H1 (cell line): ENCODE measurements at regions not wholly inside any gene's neighbourhood (a gene's known extent, or its start where the extent isn't known, plus 50 kb on each side); places are given as distances from the start of the nearest gene placed in this dataset.

Source experiments
- CTCF ChIA-PET: fragments of 300-600 bp; sonication (Branson Sonifier 250); formaldehyde crosslinking; loops from one replicate; lab custom pipeline; 2021; ENCODE audit not compliant: partially characterized antibody; lab: Charles Lee
- POLR2A ChIA-PET: fragments of 300-600 bp; sonication (Branson Sonifier 250); formaldehyde crosslinking; loops from one replicate; lab custom pipeline; 2021; ENCODE audit warnings: inconsistent platforms; ENCODE audit not compliant: partially characterized antibody; lab: Charles Lee
- DNase-seq, 2 experiments: peaks; one replicate each; pipeline versions ENCODE4 v3.0.0 to v3.0.0-alpha.2; 2010 to 2022; ENCODE audit warnings: low spot score in 2 of 2, low read depth in 1 of 2, mixed read lengths in 1 of 2
- FAIRE-seq: peaks from 2 replicates; lab custom pipeline; 2011; peaks lifted over from hg19 to GRCh38; lab: Jason Lieb, UNC
- H2AFZ ChIP-seq: 2 replicates; pipeline ENCODE4 v1.8.1; 2012; ENCODE audit warnings: low read length, inconsistent platforms
- H2AK5ac ChIP-seq: 2 replicates; pipeline ENCODE4 v1.6.1; 2013; ENCODE audit warnings: low read depth, low read length
- H2BK120ac ChIP-seq: replicated peaks from 2 replicates; pipeline ENCODE3; 2013; ENCODE audit warnings: low read depth, low read length, inconsistent platforms
- H2BK12ac ChIP-seq: 2 replicates; pipeline ENCODE4 v1.6.1; 2013; ENCODE audit warnings: low read depth, low read length
- H2BK15ac ChIP-seq: 2 replicates; pipeline ENCODE4 v1.6.1; 2013; ENCODE audit warnings: low read length
- H2BK20ac ChIP-seq: 2 replicates; pipeline ENCODE4 v1.6.1; 2013; ENCODE audit warnings: low read length
- H2BK5ac ChIP-seq: 2 replicates; pipeline ENCODE4 v1.6.1; 2013; ENCODE audit warnings: low read depth, low read length
- H3K14ac ChIP-seq: 2 replicates; pipeline ENCODE4 v1.6.1; 2013; ENCODE audit warnings: inconsistent platforms; ENCODE audit not compliant: insufficient read length
- H3K18ac ChIP-seq: 2 replicates; pipeline ENCODE4 v1.6.1; 2013; ENCODE audit warnings: low read length; ENCODE audit errors: extremely low read depth
- H3K23ac ChIP-seq: 2 replicates; pipeline ENCODE4 v1.6.1; 2013; ENCODE audit warnings: inconsistent platforms; ENCODE audit not compliant: insufficient read length
- H3K23me2 ChIP-seq: 2 replicates; pipeline ENCODE4 v1.6.1; 2013; ENCODE audit warnings: low read depth, low read length
- H3K27ac ChIP-seq: 2 replicates; pipeline ENCODE4 v1.6.1; 2011; ENCODE audit warnings: low read depth, low read length, inconsistent platforms
- H3K27me3 ChIP-seq, 4 experiments: replicated peaks in 1 of 4; 1 replicate in 1 of 4; 2 replicates in 3 of 4; pipeline versions ENCODE4 v1.6.1 to v1.8.1; 2011 to 2013; ENCODE audit warnings: low read length in 3 of 4, mild to moderate bottlenecking in 3 of 4, inconsistent platforms in 2 of 4, mixed read lengths in 2 of 4, moderate library complexity in 1 of 4; ENCODE audit not compliant: control insufficient read depth in 3 of 4, insufficient read depth in 3 of 4; ENCODE audit errors: extremely low read depth in 1 of 4
- H3K36me3 ChIP-seq, 4 experiments: 2 replicates each; pipeline versions ENCODE4 v1.6.1 to v1.8.1; 2011 to 2013; ENCODE audit warnings: mild to moderate bottlenecking in 4 of 4, low read length in 3 of 4, moderate library complexity in 2 of 4, control low read depth in 1 of 4, inconsistent platforms in 1 of 4; ENCODE audit not compliant: insufficient read depth in 4 of 4, control insufficient read depth in 2 of 4
- H3K4ac ChIP-seq: replicated peaks from 2 replicates; pipeline ENCODE3; 2013; ENCODE audit warnings: low read length, low read depth, mixed read lengths, inconsistent platforms; ENCODE audit not compliant: insufficient read length
- H3K4me1 ChIP-seq, 4 experiments: replicated peaks in 1 of 4; 1 replicate in 1 of 4; 2 replicates in 3 of 4; pipeline versions ENCODE4 v1.6.1 to v1.8.1; 2011 to 2013; ENCODE audit warnings: low read length in 3 of 4, inconsistent platforms in 2 of 4, mixed read lengths in 1 of 4; ENCODE audit not compliant: insufficient read depth in 4 of 4, control insufficient read depth in 3 of 4
- H3K4me2 ChIP-seq, 2 experiments: 2 replicates each; pipeline versions ENCODE4 v1.6.1 to v1.8.1; 2011 to 2013; ENCODE audit warnings: low read depth in 2 of 2, low read length in 2 of 2, control low read depth in 1 of 2, inconsistent platforms in 1 of 2, mild to moderate bottlenecking in 1 of 2; ENCODE audit not compliant: insufficient read depth in 1 of 2
- H3K4me3 ChIP-seq, 4 experiments: fragments of 200-600, 300-600 bp in 1 of 4; sonication (generic), shearing (Covaris generic), sonication (Bioruptor Twin) in 1 of 4; 2 replicates each; pipeline versions ENCODE4 v1.5.1 to v1.8.1; 2011 to 2016; ENCODE audit warnings: low read length in 4 of 4, low read depth in 3 of 4, control low read depth in 2 of 4, inconsistent platforms in 2 of 4, mild to moderate bottlenecking in 2 of 4, mixed read lengths in 1 of 4, moderate library complexity in 1 of 4; ENCODE audit not compliant: insufficient read depth in 2 of 4; ENCODE audit errors: extremely low read depth in 1 of 4
- H3K56ac ChIP-seq: replicated peaks from 2 replicates; pipeline ENCODE3; 2013; ENCODE audit warnings: low read depth, mild to moderate bottlenecking, mixed read lengths, low read length, inconsistent platforms; ENCODE audit not compliant: insufficient read length
- H3K79me1 ChIP-seq: 2 replicates; pipeline ENCODE4 v1.6.1; 2013; ENCODE audit warnings: low read depth, low read length, control low read depth
- H3K79me2 ChIP-seq, 2 experiments: 2 replicates each; pipeline versions ENCODE4 v1.6.1 to v1.8.1; 2012 to 2013; ENCODE audit warnings: low read length in 2 of 2, mild to moderate bottlenecking in 2 of 2, inconsistent platforms in 1 of 2; ENCODE audit not compliant: insufficient read depth in 2 of 2, control insufficient read depth in 1 of 2
- H3K9ac ChIP-seq, 4 experiments: replicated peaks in 1 of 4; 1 replicate in 1 of 4; 2 replicates in 3 of 4; pipeline versions ENCODE4 v1.6.1 to v1.8.1; 2011 to 2013; ENCODE audit warnings: low read depth in 3 of 4, low read length in 3 of 4, control low read depth in 2 of 4, mild to moderate bottlenecking in 2 of 4, moderate library complexity in 2 of 4, inconsistent platforms in 1 of 4; ENCODE audit errors: extremely low read depth in 1 of 4
- H3K9me3 ChIP-seq, 2 experiments: 2 replicates each; pipeline versions ENCODE4 v1.6.1 to v1.8.1; 2012 to 2013; ENCODE audit warnings: mild to moderate bottlenecking in 2 of 2, moderate library complexity in 2 of 2, control low read depth in 1 of 2, inconsistent platforms in 1 of 2, low read depth in 1 of 2, low read length in 1 of 2, mixed read lengths in 1 of 2; ENCODE audit not compliant: insufficient read depth in 2 of 2
- H4K20me1 ChIP-seq, 2 experiments: replicated peaks in 1 of 2; 2 replicates each; pipeline versions ENCODE3 to v1.8.1; 2011 to 2013; ENCODE audit warnings: inconsistent platforms in 2 of 2, low read length in 2 of 2, mild to moderate bottlenecking in 1 of 2; ENCODE audit not compliant: insufficient read depth in 2 of 2, control insufficient read depth in 1 of 2
- H4K5ac ChIP-seq: 2 replicates; pipeline ENCODE4 v1.6.1; 2013; ENCODE audit warnings: low read length, low read depth, mixed read lengths, inconsistent platforms; ENCODE audit not compliant: insufficient read length
- H4K8ac ChIP-seq: 2 replicates; pipeline ENCODE4 v1.8.0; 2013; ENCODE audit warnings: mild to moderate bottlenecking, moderate library complexity, low read length, inconsistent platforms; ENCODE audit not compliant: insufficient read depth; ENCODE audit errors: extremely low read depth
- H4K91ac ChIP-seq: replicated peaks from 2 replicates; pipeline ENCODE3; 2013; ENCODE audit warnings: low read length, mixed read lengths, inconsistent platforms; ENCODE audit not compliant: insufficient read length
- EP300 ChIP-seq, 2 experiments: IDR thresholded peaks; 1 replicate in 1 of 2; 2 replicates in 1 of 2; pipeline ENCODE4 v1.6.1; 2011 to 2012; ENCODE audit warnings: low read depth in 2 of 2, low read length in 2 of 2, mild to moderate bottlenecking in 2 of 2, borderline replicate concordance in 1 of 2, inconsistent platforms in 1 of 2, moderate library complexity in 1 of 2
- GTF2F1 ChIP-seq: IDR thresholded peaks from 2 replicates; pipeline ENCODE4 v1.6.1; 2012; ENCODE audit warnings: low read depth, low read length, improper control_type of control experiment, borderline replicate concordance
- JUND ChIP-seq: IDR thresholded peaks from 2 replicates; pipeline ENCODE4 v1.6.1; 2011; ENCODE audit warnings: mild to moderate bottlenecking, improper control_type of control experiment, low read length
- POU5F1 ChIP-seq: IDR thresholded peaks from 2 replicates; pipeline ENCODE4 v1.6.1; 2011; ENCODE audit warnings: low read depth, mild to moderate bottlenecking, low read length, moderate library complexity
- SAP30 ChIP-seq: fragments of 300-600 bp; sonication (generic); IDR thresholded peaks from 2 replicates; pipeline ENCODE4 v1.7.1; 2012; ENCODE audit warnings: low read length, moderate library complexity, mild to moderate bottlenecking, inconsistent platforms; ENCODE audit not compliant: insufficient read depth, insufficient replicate concordance
- SIN3A ChIP-seq, 2 experiments: IDR thresholded peaks in 1 of 2; conservative IDR thresholded peaks in 1 of 2; 2 replicates each; pipeline ENCODE4 v1.6.1; 2011 to 2012; ENCODE audit warnings: low read length in 2 of 2, improper control_type of control experiment in 1 of 2, low read depth in 1 of 2, mild to moderate bottlenecking in 1 of 2
- SP1 ChIP-seq: IDR thresholded peaks from 2 replicates; pipeline ENCODE4 v1.6.1; 2011; ENCODE audit warnings: low read depth, low read length
- TAF7 ChIP-seq: optimal IDR thresholded peaks from 2 replicates; pipeline ENCODE3; 2011; ENCODE audit warnings: low read depth, mild to moderate bottlenecking, inconsistent platforms, low read length, moderate library complexity, borderline replicate concordance
- TCF12 ChIP-seq: IDR thresholded peaks from 2 replicates; pipeline ENCODE4 v1.6.1; 2011; ENCODE audit warnings: low read depth, mild to moderate bottlenecking, low read length
- USF2 ChIP-seq: IDR thresholded peaks from 2 replicates; pipeline ENCODE4 v1.6.1; 2011; ENCODE audit warnings: low read length, improper control_type of control experiment
- WGBS, 2 experiments: shearing (Covaris generic) in 1 of 2; methylation state at CpG; one replicate each; pipeline versions ENCODE4 v1.1.6 to v1.1.7; 2013 to 2015; ENCODE audit warnings: low lambda C conversion rate in 2 of 2, mixed read lengths in 2 of 2, inconsistent platforms in 1 of 2, low coverage in 1 of 2, missing lambda C conversion rate in 1 of 2; ENCODE audit not compliant: insufficient replicate concordance in 2 of 2, insufficient coverage in 1 of 2, insufficient read length in 1 of 2; ENCODE audit errors: extremely low coverage in 1 of 2, missing lambda C conversion rate in 1 of 2; 5-methylcytosine and 5-hydroxymethylcytosine counted together

- CTCF ChIA-PET: no interaction called here
- FAIRE-seq (no peak), DNase-seq (no peak)
- no peak overlapping the region for H2AK5ac ChIP-seq
- no peaks in the 10 kb centered on the region for H3K9me3 ChIP-seq
- H3K23ac ChIP-seq: no peak overlapping the region
- no peaks in the 10 kb centered on the region for H3K23me2 ChIP-seq
- no peak overlapping the region for H4K91ac ChIP-seq
- H2BK15ac ChIP-seq: no peak overlapping the region
- no peak overlapping the region for H3K18ac ChIP-seq
- no peaks in the 10 kb centered on the region for H3K79me2 ChIP-seq
- H3K79me1 ChIP-seq: no peaks in the 10 kb centered on the region
- H4K8ac ChIP-seq: no peak overlapping the region
- no peak overlapping the region for H3K14ac ChIP-seq
- no peak overlapping the region for H2AFZ ChIP-seq
- TF ChIP-seq SAP30: no peak
- TF ChIP-seq GTF2F1: no peak
- no peak for TF ChIP-seq EP300 (IDR thresholded peaks at IDR 0.05; ENCODE audit: borderline replicate concordance in 1 of 2, low read depth in 2 of 2, low read length in 2 of 2)
- no peak for TF ChIP-seq USF2
- no peak for TF ChIP-seq JUND
- TF ChIP-seq POU5F1: no peak
- TF ChIP-seq SIN3A (conservative IDR thresholded peaks at IDR 0.05 in 1 of 2, IDR thresholded peaks at IDR 0.05 in 1 of 2; ENCODE audit: low read depth in 1 of 2, low read length in 2 of 2): no peak
- TF ChIP-seq TAF7: no peak
- no peak for TF ChIP-seq SP1
- no peak for TF ChIP-seq TCF12
- no peak overlapping the region for H4K5ac ChIP-seq
- no peak overlapping the region for H3K4me2 ChIP-seq
- no peak overlapping the region for H2BK20ac ChIP-seq
- H3K36me3 ChIP-seq: no peaks in the 10 kb centered on the region
- H3K4me3 ChIP-seq: no peak overlapping the region
- no peak overlapping the region for H3K27ac ChIP-seq
- H2BK12ac ChIP-seq: no peak overlapping the region
- H2BK5ac ChIP-seq: no peak overlapping the region
- POLR2A ChIA-PET: no interaction called here
- WGBS, 2 experiments: 86% methylated on average over 3 of the region's 3 CpGs; no CpG with 5 or more reads in 1 of the 2 experiments
- no peak overlapping the region for H3K9ac ChIP-seq
- no peaks in the 10 kb centered on the region for H3K27me3 ChIP-seq
- H3K56ac ChIP-seq: no peak overlapping the region
- no peak overlapping the region for H3K4ac ChIP-seq
- no peaks in the 10 kb centered on the region for H4K20me1 ChIP-seq
- no peak overlapping the region for H2BK120ac ChIP-seq
- H3K4me1 ChIP-seq: peaks cover 0 to 3% (median 1%) of the 10 kb centered on the region in 4 experiments; a peak in 1 of 7 replicates
These were observed 82.4 kb downstream of the HDGFL1 start for GRCh38 chr6:22651731-22652130.
